NCI-H345 treated with DMSO at 0.1 percent for 48 hours (cell line): ENCODE measurements at regions not wholly inside any gene's neighbourhood (a gene's known extent, or its start where the extent isn't known, plus 50 kb on each side); places are given as distances from the start of the nearest gene placed in this dataset.
"Not testable (repeated sequence)": the region's sequence is repeated elsewhere in the genome, so short reads cannot be mapped to it uniquely, and the experiment has no call there.

Experiments
- DNase-seq: peaks from one replicate; lab custom pipeline; 2025; ENCODE audit not compliant: unreplicated experiment; lab: John Stamatoyannopoulos, UW

DNA sequence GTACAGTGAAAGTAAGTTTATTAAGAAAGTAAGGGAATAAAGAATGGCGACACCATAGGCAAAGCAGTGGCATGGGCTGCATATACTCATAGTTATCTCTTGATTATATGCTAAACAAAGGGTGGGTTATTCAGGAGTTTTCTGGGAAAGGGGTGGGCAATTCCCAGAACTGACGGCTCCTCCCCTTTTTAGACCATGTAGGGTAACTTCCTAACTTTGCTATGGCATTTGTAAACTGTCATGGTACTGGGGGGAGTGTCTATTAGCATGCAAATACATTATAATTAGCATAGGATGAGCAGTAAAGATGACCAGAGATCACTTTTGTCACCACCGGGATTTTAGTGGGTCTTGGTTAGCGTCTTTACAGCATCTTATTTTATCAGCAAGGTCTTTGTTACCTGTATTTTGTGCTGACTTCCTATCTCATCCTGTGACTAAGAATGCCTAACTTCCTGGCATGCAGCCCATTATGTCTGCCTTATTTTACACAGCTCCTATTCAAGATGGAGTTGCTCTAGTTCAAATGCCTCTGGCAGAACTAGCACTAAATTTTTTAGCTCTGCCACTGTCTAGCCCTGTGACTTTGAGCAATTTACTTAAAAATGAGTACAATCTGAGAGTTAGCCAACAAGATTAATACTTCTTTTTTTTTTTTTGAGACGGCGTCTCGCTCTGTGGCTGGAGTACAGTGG, 110.3 kb upstream of the PALMD start:
- no peak for DNase-seq

DNA sequence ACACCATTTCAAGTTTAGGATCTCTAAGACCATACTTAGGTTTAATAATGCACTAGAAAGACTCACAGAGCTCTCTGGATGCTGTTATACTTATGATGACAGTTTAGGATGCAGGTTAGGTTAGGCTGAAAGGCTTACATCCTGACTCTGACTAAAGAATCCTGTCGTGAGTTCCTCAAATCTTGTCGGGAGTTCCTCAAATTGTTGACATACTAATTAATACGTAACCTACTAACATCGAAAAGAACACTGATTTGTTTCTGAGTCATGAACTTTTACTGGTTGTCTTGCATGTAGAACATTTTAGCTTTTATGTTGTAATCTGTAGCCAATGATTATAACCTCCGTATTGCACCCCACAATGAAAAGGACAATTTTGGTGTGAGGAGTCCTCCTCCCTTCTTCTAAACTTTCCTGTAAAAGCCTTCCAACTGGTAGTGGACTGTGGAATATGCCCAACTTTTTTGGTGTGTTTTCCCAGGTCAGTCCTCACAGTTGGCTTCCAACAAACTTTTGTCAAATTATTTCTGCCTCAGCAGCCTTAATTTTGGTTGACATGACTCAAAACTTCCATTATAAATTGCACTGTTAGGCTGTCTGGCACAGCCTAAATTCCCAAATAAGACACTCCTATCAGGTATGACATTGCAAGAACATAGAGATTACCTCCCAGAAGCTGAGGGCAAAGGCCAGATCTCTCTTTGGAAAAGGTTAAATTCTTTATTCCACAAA, 107.9 kb upstream of the PALMD start:
- no peak for DNase-seq

- no peak for DNase-seq
These were observed 107.3 kb upstream of the PALMD start for GRCh38 chr1:99538618-99538956.

DNA sequence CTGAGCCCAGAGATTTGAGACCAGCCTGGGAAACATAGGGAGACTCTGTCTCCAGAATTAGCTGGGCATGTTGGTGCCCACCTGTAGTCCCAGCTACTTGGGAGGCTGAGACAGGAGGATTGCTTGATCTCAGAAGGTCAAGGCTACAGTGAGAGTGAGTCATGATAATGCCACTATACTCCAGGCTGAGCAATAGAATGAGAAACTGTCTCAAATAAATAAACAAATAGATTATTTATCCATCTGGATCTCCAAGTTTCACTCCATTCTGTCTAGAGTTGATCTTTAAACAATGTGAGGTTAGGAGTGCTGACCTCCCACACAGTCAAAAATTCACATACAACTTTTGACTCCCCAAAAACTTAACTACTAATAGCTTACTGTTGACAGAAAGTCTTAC, 106.8 kb upstream of the PALMD start:
- no peak for DNase-seq

- DNase-seq, result no peak
These were observed 105.2 kb upstream of the PALMD start for GRCh38 chr1:99540744-99541143.

DNA sequence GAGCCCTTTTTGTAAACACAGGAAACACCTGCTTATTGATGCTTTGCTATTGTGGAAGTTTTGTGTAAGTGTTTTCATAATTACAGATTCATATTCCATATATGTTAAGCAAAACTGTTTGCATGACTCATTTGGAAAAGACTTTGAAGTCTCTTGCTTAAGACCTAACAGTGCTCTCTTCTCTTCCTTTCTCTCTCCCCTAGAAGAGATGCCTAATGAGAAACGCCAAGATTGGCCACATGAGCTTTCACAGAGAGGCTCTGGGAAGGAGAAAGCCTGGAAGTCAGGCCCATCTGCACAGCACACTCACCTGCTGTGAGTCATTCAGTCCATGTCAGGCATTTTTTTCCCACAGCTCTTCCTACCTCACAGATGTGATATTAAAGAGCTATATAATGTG, 101.6 kb upstream of the PALMD start:
- no peak for DNase-seq

GRCh38 chr1:99546432-99547416, 99.2 kb upstream of the PALMD start:
- no peak for DNase-seq

GRCh38 chr1:99548943-99549605, 96.8 kb upstream of the PALMD start:
- DNase-seq, result no peak

DNA sequence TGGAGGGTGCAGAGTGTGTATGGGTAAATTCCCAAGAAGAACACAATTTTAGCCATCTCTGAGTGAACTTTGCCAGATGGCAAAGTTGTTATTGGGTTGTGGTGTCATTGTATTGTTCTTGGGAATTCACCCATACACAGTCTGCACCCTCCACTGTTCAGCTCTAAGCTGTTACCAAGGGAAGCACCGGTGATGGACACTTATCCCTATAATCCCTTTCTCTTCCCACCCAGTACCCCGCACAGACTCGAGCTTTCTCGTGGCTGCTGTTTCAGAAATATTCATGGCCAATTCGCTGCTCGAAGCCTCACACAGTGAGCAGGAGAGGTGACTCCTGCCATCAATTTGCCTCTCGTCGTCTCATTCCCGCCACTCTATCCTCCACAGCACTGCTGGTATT, 95.7 kb upstream of the PALMD start:
- no peak for DNase-seq

GRCh38 chr1:99551812-99552614, 93.9 kb upstream of the PALMD start:
- DNase-seq, result no peak

DNA sequence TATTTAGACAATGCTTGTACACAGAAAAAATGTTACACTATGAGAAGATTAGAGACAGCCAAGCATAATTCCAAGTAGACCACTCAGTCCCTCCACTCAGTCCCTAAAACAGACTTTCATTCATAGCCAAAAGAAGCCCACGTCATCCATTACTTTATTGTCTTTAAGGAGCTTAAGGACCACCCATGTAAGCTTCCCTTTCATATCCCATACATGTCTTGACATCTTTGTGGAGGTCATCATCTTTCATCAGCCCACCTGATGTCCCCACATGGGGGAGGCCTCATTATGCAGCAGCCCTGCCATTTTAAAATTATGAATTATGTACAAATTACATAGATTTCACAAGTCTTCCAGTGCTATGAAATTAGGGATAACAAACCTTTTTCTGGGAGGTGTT, 92.6 kb upstream of the PALMD start:
- no peak for DNase-seq

DNA sequence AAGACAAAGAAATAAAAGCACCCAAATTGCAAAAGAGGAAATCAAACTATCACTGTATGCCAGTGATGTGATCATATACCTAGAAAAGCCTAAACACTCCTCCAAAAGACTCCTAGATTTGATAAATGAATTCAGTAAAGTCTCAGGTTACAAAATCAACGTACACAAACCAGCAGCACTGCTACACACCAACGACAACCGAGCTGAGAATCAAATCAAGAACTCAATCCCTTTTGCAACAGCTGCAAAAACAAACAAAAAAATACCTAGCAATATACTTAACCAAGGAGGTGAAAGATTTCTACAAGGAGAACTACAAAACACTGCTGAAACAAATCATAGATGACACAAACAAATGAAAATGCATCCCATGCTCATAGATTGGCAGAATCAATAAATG, 92.1 kb upstream of the PALMD start:
- DNase-seq, result not testable (repeated sequence)

- DNase-seq, result no peak
These were observed 91.2 kb upstream of the PALMD start for GRCh38 chr1:99554727-99555126.

DNA sequence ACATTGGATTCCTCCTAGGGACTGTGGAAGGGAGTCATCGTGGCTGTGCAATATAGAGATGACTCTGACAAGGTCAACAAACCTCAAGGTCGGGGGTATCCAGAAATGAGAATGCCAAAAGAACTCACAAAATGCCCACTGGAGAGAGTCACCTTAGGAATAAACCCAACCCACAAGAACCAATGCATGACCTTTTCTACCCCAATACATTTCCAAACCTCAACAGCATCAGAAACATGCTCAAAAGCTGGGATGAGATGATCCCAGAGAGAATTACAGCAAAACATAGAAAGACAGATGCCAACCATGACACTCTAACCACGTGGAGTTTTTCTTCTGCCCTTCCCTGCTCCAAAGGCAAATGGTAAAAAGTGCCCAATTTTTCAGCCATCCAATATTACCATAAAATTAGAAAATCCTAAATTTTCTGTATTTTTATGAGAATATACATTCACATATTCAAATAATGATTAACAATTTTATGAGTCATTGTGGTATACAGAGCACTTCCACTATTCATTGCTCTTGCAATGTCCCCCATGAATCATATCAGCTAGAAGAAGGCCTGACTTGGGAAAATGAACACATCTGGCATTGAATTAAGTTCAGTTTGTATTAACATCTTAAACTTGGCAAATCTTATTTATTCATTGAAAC, 88.2 kb upstream of the PALMD start:
- DNase-seq, result no peak

DNA sequence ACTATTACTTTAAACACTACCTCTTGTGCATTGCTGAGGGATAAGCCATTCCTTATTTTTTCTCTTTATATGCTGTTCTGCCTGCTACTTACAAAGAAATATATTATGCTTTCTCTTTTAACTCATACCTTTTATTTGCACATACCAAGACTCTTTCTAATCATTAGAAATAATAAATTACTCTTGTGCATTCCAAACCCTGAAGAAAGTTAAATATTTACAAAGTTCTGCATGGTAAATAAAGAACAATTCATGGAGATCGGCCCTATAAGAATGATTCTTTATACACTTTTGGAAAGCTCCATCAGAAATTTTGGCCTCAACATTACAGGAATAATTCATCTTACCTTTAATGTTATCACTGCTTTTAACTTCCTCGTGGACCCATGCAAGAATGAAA, 86.7 kb upstream of the PALMD start:
- no peak for DNase-seq

- no peak for DNase-seq
These were observed 85.5 kb upstream of the PALMD start for GRCh38 chr1:99560207-99561040.

GRCh38 chr1:99561952-99562351, 84.0 kb upstream of the PALMD start:
- no peak for DNase-seq

DNA sequence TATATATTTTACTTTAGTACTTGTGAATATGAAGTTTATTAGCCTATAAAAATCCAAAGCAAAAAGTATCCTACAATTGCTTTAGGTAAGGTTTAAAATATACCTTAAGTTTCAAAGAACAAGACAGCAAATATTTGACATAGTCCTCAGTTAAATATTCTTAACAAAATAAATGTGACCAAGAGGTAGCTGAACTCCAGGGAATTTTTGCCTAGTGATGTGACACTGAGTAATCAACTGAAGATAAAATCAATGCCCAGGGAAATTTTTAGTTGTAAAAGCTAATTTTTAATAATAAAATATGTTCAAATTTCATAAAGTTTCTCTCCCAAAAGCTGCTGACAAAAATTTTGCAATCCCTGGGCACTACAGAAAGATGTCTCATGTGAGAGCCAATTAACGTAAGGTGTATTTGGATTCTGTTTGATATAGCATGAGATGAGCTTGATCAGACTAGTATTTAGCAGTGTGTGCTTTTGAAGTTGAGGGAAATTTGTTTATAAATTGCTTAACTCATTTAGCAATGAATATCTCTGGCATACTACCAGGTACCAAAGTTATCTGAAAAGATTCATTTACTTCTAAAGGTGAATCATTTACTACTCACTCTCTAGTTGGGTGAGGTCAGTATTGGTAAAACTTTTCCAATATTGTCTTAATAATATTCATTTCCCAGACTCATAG, 80.2 kb upstream of the PALMD start:
- no peak for DNase-seq
